ENCODE measurements at regions not wholly inside any gene's neighbourhood (a gene's known extent, or its start where the extent isn't known, plus 50 kb on each side); places are given as distances from the start of the nearest gene placed in this dataset.
A peak's percentile ranks its signal among the peaks of the same experiment; 100 is the strongest.

DNA sequence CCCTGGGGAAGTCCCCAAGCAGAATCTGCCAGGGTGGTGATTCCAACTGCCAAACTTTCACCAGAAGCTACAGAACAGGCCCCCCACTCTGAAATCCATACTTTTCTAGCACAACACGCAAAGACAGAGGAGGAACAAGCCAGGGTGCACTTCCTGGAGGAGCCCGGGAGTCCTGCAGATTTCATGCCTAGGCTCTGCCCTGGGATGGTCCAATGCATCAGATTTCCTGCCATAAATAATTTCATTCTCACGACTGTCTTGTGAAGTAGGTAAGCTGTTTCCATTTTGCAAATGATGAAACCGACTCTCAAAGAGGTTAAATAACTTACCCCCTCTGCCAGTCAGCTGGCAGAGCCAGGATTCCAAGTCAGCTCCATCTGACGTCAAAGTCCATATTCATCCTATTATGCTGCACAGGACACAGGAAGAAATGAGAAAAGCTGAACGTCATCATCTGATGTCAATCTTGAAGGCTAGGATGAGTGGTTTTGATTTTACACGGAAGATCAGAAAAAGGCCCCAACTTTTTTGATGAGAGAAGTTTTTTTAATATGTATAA lies 134.8 kb upstream of the IGF1R start (continued):
- TF ChIP-seq KDM1A (IDR thresholded peaks at IDR 0.05; ENCODE audit: low read depth) (no peak), TFCP2L1 (CRISPR knock-in tag; IDR thresholded peaks at IDR 0.05) (no peak), CTCF (IDR thresholded peaks at IDR 0.05) (no peak)
- TF ChIP-seq, protein P1, sequence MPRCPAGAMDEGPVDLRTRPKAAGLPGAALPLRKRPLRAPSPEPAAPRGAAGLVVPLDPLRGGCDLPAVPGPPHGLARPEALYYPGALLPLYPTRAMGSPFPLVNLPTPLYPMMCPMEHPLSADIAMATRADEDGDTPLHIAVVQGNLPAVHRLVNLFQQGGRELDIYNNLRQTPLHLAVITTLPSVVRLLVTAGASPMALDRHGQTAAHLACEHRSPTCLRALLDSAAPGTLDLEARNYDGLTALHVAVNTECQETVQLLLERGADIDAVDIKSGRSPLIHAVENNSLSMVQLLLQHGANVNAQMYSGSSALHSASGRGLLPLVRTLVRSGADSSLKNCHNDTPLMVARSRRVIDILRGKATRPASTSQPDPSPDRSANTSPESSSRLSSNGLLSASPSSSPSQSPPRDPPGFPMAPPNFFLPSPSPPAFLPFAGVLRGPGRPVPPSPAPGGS (IDR thresholded peaks at IDR 0.05), result no peak

- ATAC-seq (no peak), DNase-seq (ENCODE audit: low read depth in 1 of 2, low spot score in 1 of 2) (no peak), FAIRE-seq (no peak)
- TF ChIP-seq EHF (CRISPR knock-in tag; IDR thresholded peaks at IDR 0.05) (no peak), MYC (IDR thresholded peaks at IDR 0.05; ENCODE audit: borderline replicate concordance, low read length) (no peak), CBX8 (IDR thresholded peaks at IDR 0.05) (no peak), RFX5 (IDR thresholded peaks at IDR 0.05) (no peak), RAD21 (conservative IDR thresholded peaks at IDR 0.05 in 1 of 2, IDR thresholded peaks at IDR 0.05 in 1 of 2) (no peak), EP300 (IDR thresholded peaks at IDR 0.05) (0 out of 5 replicates have a peak, but pooled peaks of 1 of the 2 experiments have one; percentile 17)
- TF ChIP-seq, protein P2, sequence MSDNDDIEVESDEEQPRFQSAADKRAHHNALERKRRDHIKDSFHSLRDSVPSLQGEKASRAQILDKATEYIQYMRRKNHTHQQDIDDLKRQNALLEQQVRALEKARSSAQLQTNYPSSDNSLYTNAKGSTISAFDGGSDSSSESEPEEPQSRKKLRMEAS (IDR thresholded peaks at IDR 0.05), result no peak
- Histone ChIP-seq H3K4me2 (no peak overlapping the region), H3K27ac (no peak overlapping the region), H3K4me3 (no peak overlapping the region), H3K4me1 (no peaks in the 10 kb centered on the region), H3K9me3 (no peaks in the 10 kb centered on the region)
- ChIA-PET POLR2A (no interaction called here), CTCF (interaction anchor here (0.9 to 3.3 kb wide), 6 partner anchors 8 to 586 kb away, joined by 3 to 17 read pairs (median 4); no protein-coding TSS in a partner anchor)
- WGBS (ENCODE audit: missing lambda C conversion rate), result 74% methylated on average over 11 of the region's 11 CpGs
Measured at GRCh38 chr15:98514034-98514622, 134.2 kb upstream of the IGF1R start.

DNA sequence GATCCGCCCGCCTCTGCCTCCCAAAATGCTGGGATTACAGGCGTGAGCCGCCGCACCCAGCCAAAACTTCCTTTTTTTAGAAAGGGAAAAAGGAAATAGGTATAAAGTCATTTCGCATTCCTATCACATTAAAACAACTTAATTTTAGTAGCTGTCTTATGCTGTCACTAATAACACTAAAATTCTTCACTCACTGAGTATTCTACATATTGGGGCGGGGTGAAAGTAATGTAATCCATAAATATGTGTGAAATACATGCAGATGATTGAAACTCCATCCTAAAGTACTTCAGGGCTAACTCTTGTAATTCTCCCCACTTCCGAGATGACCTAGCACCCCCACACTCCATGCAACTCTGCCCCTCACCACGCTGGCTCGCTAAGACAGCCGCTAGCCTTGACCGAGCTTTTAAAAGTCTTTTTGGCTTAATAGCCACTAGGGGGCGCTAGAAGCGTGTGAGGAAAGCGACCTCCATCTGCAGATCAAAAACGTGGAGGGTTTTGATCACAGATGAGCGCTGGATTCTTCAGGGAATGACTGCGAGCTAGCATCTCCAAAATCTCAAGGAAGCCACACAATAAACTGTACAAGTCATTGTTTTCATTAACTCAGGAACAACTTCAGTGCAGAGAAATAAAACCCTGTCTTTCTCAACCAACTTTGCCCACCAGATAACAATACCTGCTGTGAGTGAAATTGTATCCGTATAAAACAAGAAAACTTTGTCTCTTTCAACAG lies 129.3 kb upstream of the IGF1R start:
- TF ChIP-seq MYC (IDR thresholded peaks at IDR 0.05; ENCODE audit: borderline replicate concordance, low read length) (peak; percentile 63; the same call in 1 of the 2 replicates), SREBF2 (IDR thresholded peaks at IDR 0.05) (0 out of 2 replicates have a peak, but pooled peaks have one; percentile 4), TP53 (CRISPR knock-in tag; IDR thresholded peaks at IDR 0.05) (no peak), KDM1A (IDR thresholded peaks at IDR 0.05; ENCODE audit: low read depth) (no peak), SMC3 (IDR thresholded peaks at IDR 0.05) (peak; percentile 85), JUN (IDR thresholded peaks at IDR 0.05) (no peak), RAD21 (conservative IDR thresholded peaks at IDR 0.05 in 1 of 2, IDR thresholded peaks at IDR 0.05 in 1 of 2) (peak; percentile 91 to 93), CTCF (IDR thresholded peaks at IDR 0.05) (peak; percentile 91)
- TF ChIP-seq, protein P2 (IDR thresholded peaks at IDR 0.05), result peak; percentile 44; the same call in 1 of the 2 replicates
- peak; percentile 89 to 96 for ATAC-seq
- CTCF ChIA-PET, result interaction anchor here (0.6 to 7.9 kb wide), 105 partner anchors 9 to 1830 kb away, joined by 3 to 90 read pairs (median 4); partner anchors contain the start of genes IGF1R and SYNM
- peak overlapping the region; percentile 55 for H3K4me2 ChIP-seq
- no peak overlapping the region for H3K4me3 ChIP-seq
- H3K4me1 ChIP-seq, result no peaks in the 10 kb centered on the region
- H3K27ac ChIP-seq, result peak overlapping the region; percentile 3 to 50; a peak in 2 of 6 replicates
- peak; percentile 85 to 86 for DNase-seq (ENCODE audit: low read depth in 1 of 2, low spot score in 1 of 2)
- 32% methylated on average over 19 of the region's 19 CpGs for WGBS (ENCODE audit: missing lambda C conversion rate)
- no peaks in the 10 kb centered on the region for H3K9me3 ChIP-seq
- POLR2A ChIA-PET, result interaction anchor here (0.6 to 1.0 kb wide), 2 partner anchors 128 to 448 kb away, joined by 4 to 5 read pairs; no protein-coding TSS in a partner anchor
- FAIRE-seq, result peak; percentile 81

Measured in A549 (cell line).